Heart left ventricle (tissue), 16 donors: ENCODE measurements at regions not wholly inside any gene's neighbourhood (a gene's known extent, or its start where the extent isn't known, plus 50 kb on each side); places are given as distances from the start of the nearest gene placed in this dataset.

ENCODE experiments used
- ATAC-seq, 4 donors: fragments of 200-7000 bp; cut with Tn5 transposase; one replicate each; pipeline ENCODE4 v1.9.1; 2020 to 2022; ENCODE audit warnings: moderate library complexity in 4 of 4, mild to moderate bottlenecking in 3 of 4, moderate number of reproducible peaks in 1 of 4
- DNase-seq, 5 donors: peaks; one replicate each; pipeline ENCODE4 v3.0.0-alpha.2; 2020
- H3K27ac ChIP-seq, 12 donors: fragments of 200-600 bp; sonication (generic) in 4 of 12; one replicate each; pipeline versions ENCODE4 v1.5.0 to v1.8.0; 2016 to 2022; ENCODE audit warnings: mild to moderate bottlenecking in 2 of 12
- H3K27me3 ChIP-seq, 9 donors: fragments of 200-600 bp; sonication (generic) in 2 of 9; one replicate each; pipeline versions ENCODE4 v1.5.1 to v1.8.0; 2016 to 2022; ENCODE audit warnings: mild to moderate bottlenecking in 3 of 9
- H3K36me3 ChIP-seq, 9 donors: fragments of 200-600 bp; sonication (generic) in 2 of 9; one replicate each; pipeline versions ENCODE4 v1.5.0 to v1.8.0; 2018 to 2022; ENCODE audit warnings: mild to moderate bottlenecking in 2 of 9
- H3K4me1 ChIP-seq, 12 donors: fragments of 200-600 bp; sonication (generic) in 4 of 12; one replicate each; pipeline versions ENCODE4 v1.5.0 to v1.8.0; 2016 to 2022; ENCODE audit warnings: mild to moderate bottlenecking in 3 of 12
- H3K4me3 ChIP-seq, 12 donors: fragments of 200-600 bp; sonication (generic) in 4 of 12; one replicate each; pipeline versions ENCODE4 v1.5.0 to v1.8.0; 2017 to 2022; ENCODE audit warnings: mild to moderate bottlenecking in 9 of 12, moderate library complexity in 4 of 12
- H3K9me3 ChIP-seq, 12 donors: fragments of 200-600 bp; sonication (generic) in 4 of 12; one replicate each; pipeline versions ENCODE4 v1.5.0 to v1.8.0; 2016 to 2022; ENCODE audit warnings: mild to moderate bottlenecking in 1 of 12
- POLR2A ChIP-seq, 2 donors: fragments of 450-650 bp; IDR thresholded peaks; one replicate each; pipeline ENCODE4 v1.6.1; 2017; ENCODE audit warnings: antibody characterized with exemption in 2 of 2, mild to moderate bottlenecking in 2 of 2, moderate library complexity in 2 of 2
- WGBS, 4 donors: extraction: QIAGEN DNeasy Blood & Tissue Kit in 2 of 4; methylation state at CpG; one replicate each; pipeline versions ENCODE4 v1.1.5 to v1.1.7; 2013 to 2018; 5-methylcytosine and 5-hydroxymethylcytosine counted together
- intact Hi-C, 10 donors: fragments of 100-400 bp; cut with DNase I; formaldehyde crosslinking; loops; one replicate each; pipeline versions ENCODE4 v1.11.1 to v1.14.2; 2022
- TF ChIP-seq, protein P1 (sequence below), 12 donors: fragments of 200-600 bp; sonication (generic) in 4 of 12; IDR thresholded peaks; one replicate each; pipeline versions ENCODE4 v1.5.0 to v1.8.0; 2018 to 2022; ENCODE audit warnings: antibody characterized with exemption in 12 of 12, mild to moderate bottlenecking in 5 of 12
- donor health status: ischemic (EF 13 %, LVEDD 7.1; RV severe dilation, severe dysfunction).
- donor health status: healthy with polysubstance abuse.
- donor health status: DM: no; HTN: yes; CAD: no.
- donor health status: DM: no; HTN: no; CAD: no.
- donor health status: ischemic (EF 25% LVEDD 6.9; RV normal size, moderate dysfunction).
- donor health status: ischemic (EF 25% LVEDD 5.7; RV mildly dilated, moderate dysfunction).
- donor health status: healthy.
- donor health status: DM: yes; HTN: yes; CAD: no.
- donor health status: ischemic (EF 35%, LVEDD 5.7; RV mildly dilated, moderate dysfunction).
- donor health status: nonischemic (EF 11% LVEDD 7.7; RV severe dilation, severe dysfunction).
- donor health status: DM: yes; HTN: yes; CAD: no.
- donor health status: PGD.
- donor health status: ischemic (EF 29% LVEDD 5.4; RV normal size, mild dysfunction).
- donor health status: nonischemic (EF 23%, LVEDD 6.1; RV moderate dilation, normal function).

DNA sequence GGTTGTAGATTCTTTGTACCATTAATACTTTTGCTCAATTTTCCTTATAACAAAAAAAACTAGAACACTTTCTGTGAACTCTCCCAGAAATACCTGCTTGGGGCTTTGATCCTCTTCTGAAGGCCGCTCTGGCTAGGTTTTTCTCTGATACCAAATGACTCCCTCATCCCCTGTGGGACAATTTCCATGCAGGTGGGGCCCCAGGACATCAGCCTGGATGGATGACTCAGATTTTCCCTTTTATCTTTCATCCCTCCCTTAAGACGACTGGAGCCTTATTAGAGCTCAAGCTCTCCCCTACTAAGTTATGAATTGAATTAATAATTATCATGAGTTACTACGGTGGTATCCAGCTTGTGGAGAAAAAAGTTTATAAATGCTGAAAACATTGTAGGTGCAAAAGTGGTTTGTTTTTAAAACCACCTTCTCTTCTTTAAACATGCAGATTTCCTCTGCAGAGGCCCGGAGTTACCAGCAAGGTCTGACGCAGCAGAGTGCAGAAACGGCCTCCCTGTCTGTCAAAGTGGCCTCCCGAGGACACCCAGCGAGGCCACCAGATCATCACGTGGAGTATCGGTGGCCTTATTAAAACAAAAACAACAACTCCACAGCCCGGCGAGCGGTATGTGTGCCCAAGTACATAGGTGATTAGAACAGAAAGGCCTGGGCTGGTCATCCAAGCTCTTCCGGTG is 50.8 kb upstream of the IRX4 start:
- Histone ChIP-seq H3K9me3 (peaks cover 0 to 6% (median 0%) of the 10 kb centered on the region in 12 donors), H3K4me3 (no peak overlapping the region), H3K27ac (no peak overlapping the region), H3K4me1 (peaks cover 0 to 14% (median 0%) of the 10 kb centered on the region in 12 donors), H3K36me3 (peaks cover 0 to 5% (median 0%) of the 10 kb centered on the region in 9 donors), H3K27me3 (peaks cover 0 to 26% (median 0%) of the 10 kb centered on the region in 9 donors)
- intact Hi-C loops: loop anchor here in 1 of 10 donors (5.0 kb wide), 1 partner anchor 46 kb away; no protein-coding TSS in a partner anchor
- 85 to 89% (median 87%) methylated on average over 14 of the region's 14 CpGs for WGBS, 4 donors
- ATAC-seq: no peak
- DNase-seq: no peak
- TF ChIP-seq, protein P1, sequence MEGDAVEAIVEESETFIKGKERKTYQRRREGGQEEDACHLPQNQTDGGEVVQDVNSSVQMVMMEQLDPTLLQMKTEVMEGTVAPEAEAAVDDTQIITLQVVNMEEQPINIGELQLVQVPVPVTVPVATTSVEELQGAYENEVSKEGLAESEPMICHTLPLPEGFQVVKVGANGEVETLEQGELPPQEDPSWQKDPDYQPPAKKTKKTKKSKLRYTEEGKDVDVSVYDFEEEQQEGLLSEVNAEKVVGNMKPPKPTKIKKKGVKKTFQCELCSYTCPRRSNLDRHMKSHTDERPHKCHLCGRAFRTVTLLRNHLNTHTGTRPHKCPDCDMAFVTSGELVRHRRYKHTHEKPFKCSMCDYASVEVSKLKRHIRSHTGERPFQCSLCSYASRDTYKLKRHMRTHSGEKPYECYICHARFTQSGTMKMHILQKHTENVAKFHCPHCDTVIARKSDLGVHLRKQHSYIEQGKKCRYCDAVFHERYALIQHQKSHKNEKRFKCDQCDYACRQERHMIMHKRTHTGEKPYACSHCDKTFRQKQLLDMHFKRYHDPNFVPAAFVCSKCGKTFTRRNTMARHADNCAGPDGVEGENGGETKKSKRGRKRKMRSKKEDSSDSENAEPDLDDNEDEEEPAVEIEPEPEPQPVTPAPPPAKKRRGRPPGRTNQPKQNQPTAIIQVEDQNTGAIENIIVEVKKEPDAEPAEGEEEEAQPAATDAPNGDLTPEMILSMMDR (IDR thresholded peaks at IDR 0.05): no peak
- TF ChIP-seq POLR2A (IDR thresholded peaks at IDR 0.05): no peak
